ENCODE measurements at regions not wholly inside any gene's neighbourhood (a gene's known extent, or its start where the extent isn't known, plus 50 kb on each side); places are given as distances from the start of the nearest gene placed in this dataset.

GRCh38 chr3:7867587-7867986 is 634.0 kb upstream of the LMCD1 start:
- no peak overlapping the region for H3K27ac ChIP-seq (ENCODE audit: insufficient read depth, low read depth, low read length)
- H3K4me1 ChIP-seq (ENCODE audit: control insufficient read depth, extremely low read depth, insufficient read depth, low read length), result no peaks in the 10 kb centered on the region
- H3K27me3 ChIP-seq (ENCODE audit: control insufficient read depth in 2 of 2, insufficient read depth in 2 of 2, low read length in 2 of 2), result no peaks in the 10 kb centered on the region
- ChIA-PET CTCF (no interaction called here), POLR2A (no interaction called here)
- H3K9me3 ChIP-seq (replicated peaks; ENCODE audit: control insufficient read depth, insufficient read depth, low read length), result no peaks in the 10 kb centered on the region
- no peak overlapping the region for H3K4me3 ChIP-seq (replicated peaks in 1 of 3; ENCODE audit: insufficient read depth in 1 of 3, low read depth in 1 of 3, low read length in 3 of 3)
- no peak overlapping the region for H3K4me2 ChIP-seq (ENCODE audit: insufficient read depth, low read length)
- dilution Hi-C loops (cut with MboI; ENCODE audit: extremely low pct_ligation_motif_present, low sequenced_read_pairs), result no loop called here
- H4K20me1 ChIP-seq (replicated peaks; ENCODE audit: control insufficient read depth, extremely low read depth, insufficient read depth, low read length), result no peaks in the 10 kb centered on the region
- H3K79me2 ChIP-seq (ENCODE audit: control insufficient read depth, insufficient read depth, low read length), result no peaks in the 10 kb centered on the region
- no TSS peak for BruUV-seq (replicated peaks)
- H3K9me1 ChIP-seq (replicated peaks; ENCODE audit: control insufficient read depth, extremely low read depth, insufficient read depth, low read length), result no peaks in the 10 kb centered on the region
- TF ChIP-seq MAX (IDR thresholded peaks at IDR 0.05; ENCODE audit: insufficient read depth, insufficient read length) (no peak), GATA2 (IDR thresholded peaks at IDR 0.05; ENCODE audit: insufficient read depth, insufficient read length, low read depth, low read length) (no peak), JUN (IDR thresholded peaks at IDR 0.05; ENCODE audit: borderline replicate concordance, insufficient read depth, insufficient read length, low read depth) (no peak), POLR2AphosphoS5 (IDR thresholded peaks at IDR 0.05; ENCODE audit: insufficient read depth, low read depth, low read length) (no peak), MYC (IDR thresholded peaks at IDR 0.05; ENCODE audit: low read depth, low read length) (no peak), EZH2 (IDR thresholded peaks at IDR 0.05; ENCODE audit: borderline replicate concordance, low read depth, low read length, severe bottlenecking) (no peak), FOS (IDR thresholded peaks at IDR 0.05; ENCODE audit: borderline replicate concordance, insufficient read depth, low read length) (no peak), POLR2A (IDR thresholded peaks at IDR 0.05; ENCODE audit: low read depth, low read length) (no peak), CTCF (IDR thresholded peaks at IDR 0.05; ENCODE audit: extremely low read depth in 1 of 2, insufficient read depth in 1 of 2, low read depth in 1 of 2, low read length in 2 of 2) (no peak)
- DNase-seq (ENCODE audit: low read depth, low spot score), result no peak
- no peaks in the 10 kb centered on the region for H3K36me3 ChIP-seq (ENCODE audit: control insufficient read depth in 2 of 2, extremely low read depth in 1 of 2, insufficient read depth in 2 of 2, low read length in 2 of 2)
- FAIRE-seq, result no peak
- no peak overlapping the region for H2AFZ ChIP-seq (ENCODE audit: low read depth, low read length)
- no peak overlapping the region for H3K9ac ChIP-seq (replicated peaks; ENCODE audit: extremely low read depth, insufficient read depth, low read length)
- intact Hi-C loops (cut with micrococcal nuclease), result no loop called here

Measured in endothelial cell of umbilical vein (primary cell).